HepG2 (cell line): ENCODE measurements at regions not wholly inside any gene's neighbourhood (a gene's known extent, or its start where the extent isn't known, plus 50 kb on each side); places are given as distances from the start of the nearest gene placed in this dataset.
A peak's percentile ranks its signal among the peaks of the same experiment; 100 is the strongest.

Experiments
- ATAD3A ChIP-seq: sonication (generic); formaldehyde crosslinking; IDR thresholded peaks from 2 replicates; pipeline ENCODE4 v1.4.0; 2020; ENCODE audit warnings: missing genetic modification reagents
- CSRNP1 ChIP-seq: sonication (generic); formaldehyde crosslinking; IDR thresholded peaks from 2 replicates; pipeline ENCODE4 v1.8.1; 2023; ENCODE audit warnings: mild to moderate bottlenecking, missing genetic modification reagents
- LRRFIP1 ChIP-seq: sonication (generic); formaldehyde crosslinking; conservative IDR thresholded peaks from 2 replicates; pipeline ENCODE4 v1.4.0; 2020; ENCODE audit warnings: missing genetic modification reagents
- NR3C1 ChIP-seq: sonication (generic); formaldehyde crosslinking; IDR thresholded peaks from 2 replicates; pipeline ENCODE4 v1.4.0; 2020; ENCODE audit warnings: missing genetic modification reagents
- TEAD3 ChIP-seq: optimal IDR thresholded peaks from 2 replicates; pipeline ENCODE3; 2016; ENCODE audit warnings: borderline replicate concordance
- THAP9 ChIP-seq: sonication (generic); formaldehyde crosslinking; IDR thresholded peaks from 2 replicates; pipeline ENCODE4; 2020; ENCODE audit warnings: missing genetic modification reagents, mild to moderate bottlenecking, borderline replicate concordance
- UBTF ChIP-seq: sonication (generic); formaldehyde crosslinking; IDR thresholded peaks from 2 replicates; pipeline ENCODE4 v1.4.0; 2020; ENCODE audit warnings: mild to moderate bottlenecking, missing genetic modification reagents
- ZNF142 ChIP-seq: sonication (generic); formaldehyde crosslinking; IDR thresholded peaks from 2 replicates; pipeline ENCODE4 v1.4.0; 2020; ENCODE audit warnings: missing genetic modification reagents
- ZNF574 ChIP-seq: sonication (generic); formaldehyde crosslinking; IDR thresholded peaks from 2 replicates; pipeline ENCODE4 v1.4.0; 2020; ENCODE audit warnings: missing genetic modification reagents

GRCh38 chr7:54839575-54840213, 80.7 kb upstream of the SEC61G start (continued):
- no peak for TF ChIP-seq ZNF142 (CRISPR knock-in tag)
- peak; percentile 24 for TF ChIP-seq TEAD3
- TF ChIP-seq CSRNP1 (CRISPR knock-in tag): no peak
- TF ChIP-seq NR3C1 (CRISPR knock-in tag): no peak
- TF ChIP-seq ATAD3A (CRISPR knock-in tag): no peak
- no peak for TF ChIP-seq THAP9 (CRISPR knock-in tag)
- TF ChIP-seq ZNF574 (CRISPR knock-in tag): no peak
- TF ChIP-seq LRRFIP1: no peak
- TF ChIP-seq UBTF: peak; percentile 30; the same call in 1 of the 2 replicates
